SK-N-SH treated with all-trans-retinoic acid at 6 μM for 48 hours (cell line): ENCODE measurements at regions not wholly inside any gene's neighbourhood (a gene's known extent, or its start where the extent isn't known, plus 50 kb on each side); places are given as distances from the start of the nearest gene placed in this dataset.

Source experiments
- ATAC-seq: fragments of 200-7000 bp; cut with Tn5 transposase; 3 replicates; pipeline ENCODE4 v1.9.1; 2020; ENCODE audit warnings: mild to moderate bottlenecking, moderate library complexity
- ARNTL ChIP-seq: fragments of 450-650 bp; formaldehyde crosslinking; IDR thresholded peaks from 2 replicates; pipeline ENCODE4 v1.5.0; 2020; ENCODE audit warnings: low read depth, mild to moderate bottlenecking, moderate library complexity, borderline replicate concordance
- BACH2 ChIP-seq: fragments of 250-450 bp; sonication (Bioruptor Pico); IDR thresholded peaks from 2 replicates; pipeline ENCODE4 v1.9.0; 2021; ENCODE audit warnings: mild to moderate bottlenecking, borderline replicate concordance
- CSDC2 ChIP-seq: fragments of 250-450 bp; sonication (Bioruptor Pico); IDR thresholded peaks from 2 replicates; pipeline ENCODE4 v1.5.0; 2020; ENCODE audit warnings: mild to moderate bottlenecking, moderate library complexity
- ESRRG ChIP-seq: fragments of 250-450 bp; sonication (Bioruptor Pico); IDR thresholded peaks from 2 replicates; pipeline ENCODE4 v1.6.1; 2021; ENCODE audit warnings: mild to moderate bottlenecking
- ISL1 ChIP-seq: fragments of 250-450 bp; sonication (Bioruptor Pico); IDR thresholded peaks from 2 replicates; pipeline ENCODE4 v2.1.2; 2022; ENCODE audit warnings: mild to moderate bottlenecking, moderate library complexity
- OSR1 ChIP-seq: fragments of 250-450 bp; sonication (Bioruptor Pico); IDR thresholded peaks from 2 replicates; pipeline ENCODE4 v1.8.0; 2022; ENCODE audit warnings: moderate library complexity, mild to moderate bottlenecking, inconsistent platforms
- PPARA ChIP-seq: fragments of 250-450 bp; sonication (Bioruptor Pico); IDR thresholded peaks from 2 replicates; pipeline ENCODE4 v1.5.0; 2020; ENCODE audit warnings: mild to moderate bottlenecking, borderline replicate concordance
- SNAI2 ChIP-seq: fragments of 250-450 bp; sonication (Bioruptor Pico); IDR thresholded peaks from 2 replicates; pipeline ENCODE4 v1.5.0; 2020; ENCODE audit warnings: mild to moderate bottlenecking, moderate library complexity
- TCF4 ChIP-seq: fragments of 250-450 bp; sonication (Bioruptor Pico); IDR thresholded peaks from 2 replicates; pipeline ENCODE4 v1.8.0; 2021; ENCODE audit warnings: mild to moderate bottlenecking, moderate library complexity, borderline replicate concordance
- TOX ChIP-seq: fragments of 250-450 bp; sonication (Bioruptor Pico); IDR thresholded peaks from 2 replicates; pipeline ENCODE4 v1.8.0; 2021; ENCODE audit warnings: mild to moderate bottlenecking, moderate library complexity, borderline replicate concordance
- ZC3H10 ChIP-seq: fragments of 250-450 bp; sonication (Bioruptor Pico); IDR thresholded peaks from 2 replicates; pipeline ENCODE4 v1.5.1; 2021; ENCODE audit warnings: mild to moderate bottlenecking, moderate library complexity
- ZFP30 ChIP-seq: fragments of 450-650 bp; formaldehyde crosslinking; IDR thresholded peaks from 2 replicates; pipeline ENCODE4 v1.5.0; 2022; ENCODE audit warnings: mild to moderate bottlenecking, moderate library complexity
- ZNF8 ChIP-seq: fragments of 450-650 bp; formaldehyde crosslinking; IDR thresholded peaks from 2 replicates; pipeline ENCODE4 v1.5.0; 2020; ENCODE audit warnings: mild to moderate bottlenecking, moderate library complexity
- TF ChIP-seq, protein P1 (sequence below): fragments of 250-450 bp; sonication (Bioruptor Pico); IDR thresholded peaks from 2 replicates; pipeline ENCODE4 v1.5.1; 2021; ENCODE audit warnings: mild to moderate bottlenecking, moderate library complexity
- TF ChIP-seq, protein P2 (sequence below): fragments of 250-450 bp; sonication (Bioruptor Pico); IDR thresholded peaks from 2 replicates; pipeline ENCODE4 v1.8.0; 2020; ENCODE audit warnings: mild to moderate bottlenecking, moderate library complexity, borderline replicate concordance
- TF ChIP-seq, protein P3 (sequence below): fragments of 250-450 bp; sonication (Bioruptor Pico); IDR thresholded peaks from 2 replicates; pipeline ENCODE4 v1.5.0; 2020; ENCODE audit warnings: mild to moderate bottlenecking, moderate library complexity
- TF ChIP-seq, protein P4 (sequence below): fragments of 250-450 bp; sonication (Bioruptor Pico); IDR thresholded peaks from 2 replicates; pipeline ENCODE4 v1.8.0; 2021; ENCODE audit warnings: low read depth, mild to moderate bottlenecking, moderate library complexity, borderline replicate concordance

DNA sequence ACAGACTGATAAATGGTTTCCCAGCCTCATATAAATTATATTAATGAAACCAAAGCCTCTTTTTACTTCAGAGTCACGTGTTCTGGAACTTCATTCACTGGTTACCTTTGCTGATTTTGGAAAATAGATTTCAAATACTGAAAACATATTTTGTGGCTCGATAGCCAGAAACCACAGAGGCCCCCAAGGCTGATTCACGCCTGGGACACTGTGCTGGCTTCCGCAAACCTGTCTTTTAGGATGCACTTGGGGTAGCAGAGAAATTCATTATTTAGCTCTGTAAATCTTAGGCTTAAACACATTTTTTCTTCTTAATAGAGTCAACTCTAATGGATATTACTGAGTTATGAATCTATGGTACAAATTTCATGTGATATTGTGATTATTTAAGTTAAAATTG, 90.7 kb upstream of the TMEM18 start (continued):
- TF ChIP-seq, protein P1, sequence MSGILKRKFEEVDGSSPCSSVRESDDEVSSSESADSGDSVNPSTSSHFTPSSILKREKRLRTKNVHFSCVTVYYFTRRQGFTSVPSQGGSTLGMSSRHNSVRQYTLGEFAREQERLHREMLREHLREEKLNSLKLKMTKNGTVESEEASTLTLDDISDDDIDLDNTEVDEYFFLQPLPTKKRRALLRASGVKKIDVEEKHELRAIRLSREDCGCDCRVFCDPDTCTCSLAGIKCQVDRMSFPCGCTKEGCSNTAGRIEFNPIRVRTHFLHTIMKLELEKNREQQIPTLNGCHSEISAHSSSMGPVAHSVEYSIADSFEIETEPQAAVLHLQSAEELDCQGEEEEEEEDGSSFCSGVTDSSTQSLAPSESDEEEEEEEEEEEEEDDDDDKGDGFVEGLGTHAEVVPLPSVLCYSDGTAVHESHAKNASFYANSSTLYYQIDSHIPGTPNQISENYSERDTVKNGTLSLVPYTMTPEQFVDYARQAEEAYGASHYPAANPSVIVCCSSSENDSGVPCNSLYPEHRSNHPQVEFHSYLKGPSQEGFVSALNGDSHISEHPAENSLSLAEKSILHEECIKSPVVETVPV (CRISPR knock-in tag): no peak
- TF ChIP-seq BACH2 (CRISPR knock-in tag): no peak
- TF ChIP-seq ZNF8 (CRISPR knock-in tag): no peak

DNA sequence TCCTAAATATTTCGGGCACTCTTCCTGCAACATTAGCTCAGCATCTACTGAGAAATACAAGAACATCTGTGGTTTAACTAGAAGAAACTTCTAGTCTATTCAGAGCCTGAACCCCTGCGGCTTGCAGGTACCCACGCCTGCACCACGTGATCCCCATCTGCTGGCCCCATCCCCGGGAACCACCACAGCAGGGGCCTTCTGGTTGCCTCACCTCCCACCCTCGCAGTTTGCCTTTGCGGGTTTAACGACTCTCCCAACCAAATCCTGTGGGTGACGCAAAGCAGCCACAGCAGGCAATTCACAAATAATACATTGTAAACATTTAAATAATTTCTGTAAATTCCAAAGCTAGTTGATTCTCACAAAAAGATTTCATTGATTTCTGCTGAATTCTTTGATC, 90.2 kb upstream of the TMEM18 start:
- no peak for TF ChIP-seq ISL1 (CRISPR knock-in tag)
- TF ChIP-seq, protein P2, sequence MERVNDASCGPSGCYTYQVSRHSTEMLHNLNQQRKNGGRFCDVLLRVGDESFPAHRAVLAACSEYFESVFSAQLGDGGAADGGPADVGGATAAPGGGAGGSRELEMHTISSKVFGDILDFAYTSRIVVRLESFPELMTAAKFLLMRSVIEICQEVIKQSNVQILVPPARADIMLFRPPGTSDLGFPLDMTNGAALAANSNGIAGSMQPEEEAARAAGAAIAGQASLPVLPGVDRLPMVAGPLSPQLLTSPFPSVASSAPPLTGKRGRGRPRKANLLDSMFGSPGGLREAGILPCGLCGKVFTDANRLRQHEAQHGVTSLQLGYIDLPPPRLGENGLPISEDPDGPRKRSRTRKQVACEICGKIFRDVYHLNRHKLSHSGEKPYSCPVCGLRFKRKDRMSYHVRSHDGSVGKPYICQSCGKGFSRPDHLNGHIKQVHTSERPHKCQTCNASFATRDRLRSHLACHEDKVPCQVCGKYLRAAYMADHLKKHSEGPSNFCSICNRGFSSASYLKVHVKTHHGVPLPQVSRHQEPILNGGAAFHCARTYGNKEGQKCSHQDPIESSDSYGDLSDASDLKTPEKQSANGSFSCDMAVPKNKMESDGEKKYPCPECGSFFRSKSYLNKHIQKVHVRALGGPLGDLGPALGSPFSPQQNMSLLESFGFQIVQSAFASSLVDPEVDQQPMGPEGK: no peak
- no peak for TF ChIP-seq PPARA (CRISPR knock-in tag)
- TF ChIP-seq TOX (CRISPR knock-in tag): no peak
- no peak for ATAC-seq

DNA sequence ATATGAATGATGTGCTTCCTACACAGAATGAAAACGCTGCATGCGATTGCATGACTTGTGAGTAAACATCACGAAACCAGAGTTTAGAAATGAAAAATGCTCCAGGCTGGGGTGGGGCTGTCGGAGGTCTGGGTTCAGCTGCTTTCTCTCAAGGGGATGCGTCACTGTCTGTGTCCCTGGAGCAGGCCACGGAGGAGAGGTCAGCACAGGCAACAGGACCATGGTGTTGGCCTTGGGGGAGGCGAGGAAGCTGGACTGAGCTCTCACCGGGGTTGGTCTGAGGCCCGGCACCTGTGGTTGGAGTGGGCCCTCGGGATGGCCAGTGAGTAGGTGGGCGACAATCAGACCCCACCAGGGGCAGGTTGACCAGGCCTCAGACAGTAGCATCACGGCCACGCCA, 89.0 kb upstream of the TMEM18 start:
- TF ChIP-seq, protein P2: no peak
- TF ChIP-seq TOX (CRISPR knock-in tag): no peak
- no peak for ATAC-seq

DNA sequence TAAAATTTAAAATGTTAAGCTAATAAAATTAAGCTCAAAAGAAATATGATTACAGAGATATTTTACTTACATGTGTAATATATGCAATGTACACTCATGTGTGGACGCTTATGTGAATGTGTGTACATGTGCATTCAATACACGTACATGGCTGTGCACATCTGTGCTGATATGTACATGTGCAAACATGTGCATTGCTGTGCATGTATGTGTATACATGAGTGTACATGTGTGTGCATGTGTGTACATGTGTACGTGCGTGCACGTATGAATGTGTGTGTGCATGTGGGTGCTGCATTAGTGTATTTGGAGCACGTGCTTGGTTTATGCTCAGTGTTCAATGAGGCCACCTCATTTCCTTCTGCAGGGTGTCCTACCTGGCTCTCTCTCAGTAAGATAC, 88.2 kb upstream of the TMEM18 start:
- no peak for ATAC-seq
- TF ChIP-seq, protein P3, sequence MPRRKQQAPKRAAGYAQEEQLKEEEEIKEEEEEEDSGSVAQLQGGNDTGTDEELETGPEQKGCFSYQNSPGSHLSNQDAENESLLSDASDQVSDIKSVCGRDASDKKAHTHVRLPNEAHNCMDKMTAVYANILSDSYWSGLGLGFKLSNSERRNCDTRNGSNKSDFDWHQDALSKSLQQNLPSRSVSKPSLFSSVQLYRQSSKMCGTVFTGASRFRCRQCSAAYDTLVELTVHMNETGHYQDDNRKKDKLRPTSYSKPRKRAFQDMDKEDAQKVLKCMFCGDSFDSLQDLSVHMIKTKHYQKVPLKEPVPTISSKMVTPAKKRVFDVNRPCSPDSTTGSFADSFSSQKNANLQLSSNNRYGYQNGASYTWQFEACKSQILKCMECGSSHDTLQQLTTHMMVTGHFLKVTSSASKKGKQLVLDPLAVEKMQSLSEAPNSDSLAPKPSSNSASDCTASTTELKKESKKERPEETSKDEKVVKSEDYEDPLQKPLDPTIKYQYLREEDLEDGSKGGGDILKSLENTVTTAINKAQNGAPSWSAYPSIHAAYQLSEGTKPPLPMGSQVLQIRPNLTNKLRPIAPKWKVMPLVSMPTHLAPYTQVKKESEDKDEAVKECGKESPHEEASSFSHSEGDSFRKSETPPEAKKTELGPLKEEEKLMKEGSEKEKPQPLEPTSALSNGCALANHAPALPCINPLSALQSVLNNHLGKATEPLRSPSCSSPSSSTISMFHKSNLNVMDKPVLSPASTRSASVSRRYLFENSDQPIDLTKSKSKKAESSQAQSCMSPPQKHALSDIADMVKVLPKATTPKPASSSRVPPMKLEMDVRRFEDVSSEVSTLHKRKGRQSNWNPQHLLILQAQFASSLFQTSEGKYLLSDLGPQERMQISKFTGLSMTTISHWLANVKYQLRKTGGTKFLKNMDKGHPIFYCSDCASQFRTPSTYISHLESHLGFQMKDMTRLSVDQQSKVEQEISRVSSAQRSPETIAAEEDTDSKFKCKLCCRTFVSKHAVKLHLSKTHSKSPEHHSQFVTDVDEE (CRISPR knock-in tag): no peak
- TF ChIP-seq TOX (CRISPR knock-in tag) (no peak), PPARA (CRISPR knock-in tag) (no peak), ESRRG (no peak), ISL1 (CRISPR knock-in tag) (no peak), ZFP30 (no peak), BACH2 (CRISPR knock-in tag) (no peak), SNAI2 (CRISPR knock-in tag) (no peak), ARNTL (CRISPR knock-in tag) (no peak)
- TF ChIP-seq, protein P4, sequence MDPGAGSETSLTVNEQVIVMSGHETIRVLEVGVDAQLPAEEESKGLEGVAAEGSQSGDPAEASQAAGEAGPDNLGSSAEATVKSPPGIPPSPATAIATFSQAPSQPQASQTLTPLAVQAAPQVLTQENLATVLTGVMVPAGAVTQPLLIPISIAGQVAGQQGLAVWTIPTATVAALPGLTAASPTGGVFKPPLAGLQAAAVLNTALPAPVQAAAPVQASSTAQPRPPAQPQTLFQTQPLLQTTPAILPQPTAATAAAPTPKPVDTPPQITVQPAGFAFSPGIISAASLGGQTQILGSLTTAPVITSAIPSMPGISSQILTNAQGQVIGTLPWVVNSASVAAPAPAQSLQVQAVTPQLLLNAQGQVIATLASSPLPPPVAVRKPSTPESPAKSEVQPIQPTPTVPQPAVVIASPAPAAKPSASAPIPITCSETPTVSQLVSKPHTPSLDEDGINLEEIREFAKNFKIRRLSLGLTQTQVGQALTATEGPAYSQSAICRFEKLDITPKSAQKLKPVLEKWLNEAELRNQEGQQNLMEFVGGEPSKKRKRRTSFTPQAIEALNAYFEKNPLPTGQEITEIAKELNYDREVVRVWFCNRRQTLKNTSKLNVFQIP (CRISPR knock-in tag): no peak

DNA sequence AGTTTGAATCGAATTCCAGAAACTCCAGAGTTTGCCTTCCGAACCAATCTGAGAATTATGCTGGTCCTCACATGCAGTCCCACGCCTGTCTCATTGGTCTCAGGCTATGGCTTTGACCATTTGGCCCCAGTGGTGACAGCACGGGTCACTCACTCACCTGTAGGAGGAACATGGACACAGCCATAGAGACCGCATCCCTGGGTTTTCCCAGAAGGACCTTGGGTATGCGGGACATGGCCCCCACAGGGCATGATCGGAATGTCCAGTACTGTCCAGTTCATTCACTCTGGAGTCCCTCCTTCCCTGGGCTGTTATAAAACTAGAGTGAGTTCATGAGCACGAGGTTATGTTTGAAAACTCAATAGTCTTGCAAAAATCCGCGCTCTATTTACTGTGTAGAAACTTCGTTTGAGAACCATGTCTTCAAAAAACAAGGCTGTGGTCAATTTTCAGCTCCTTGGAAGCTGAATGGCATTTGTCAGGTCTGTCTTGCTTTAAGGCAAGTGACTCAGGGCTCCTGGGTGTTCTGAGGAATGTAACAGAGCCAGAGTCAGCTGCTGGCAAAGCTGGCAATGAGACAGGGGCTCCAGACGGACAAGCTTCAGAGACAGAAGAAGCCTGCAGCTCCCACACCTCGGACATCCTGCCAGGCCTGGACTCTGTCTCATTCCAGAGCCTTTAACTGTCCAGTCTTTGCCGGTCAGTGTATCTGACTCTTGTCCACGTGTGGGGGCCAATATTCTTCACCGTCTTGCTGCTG, 86.7 kb upstream of the TMEM18 start:
- ATAC-seq: no peak; the same call in 2 of the 3 replicates
- TF ChIP-seq CSDC2 (CRISPR knock-in tag) (no peak), ESRRG (no peak), OSR1 (no peak), ZC3H10 (CRISPR knock-in tag) (no peak), TCF4 (CRISPR knock-in tag) (no peak), SNAI2 (CRISPR knock-in tag) (no peak), TOX (CRISPR knock-in tag) (no peak), ZFP30 (no peak)
- TF ChIP-seq, protein P4 (CRISPR knock-in tag): no peak
- TF ChIP-seq, protein P3 (CRISPR knock-in tag): no peak
